DMS153 treated with DMSO at 0.1 percent for 48 hours (cell line): ENCODE measurements at regions not wholly inside any gene's neighbourhood (a gene's known extent, or its start where the extent isn't known, plus 50 kb on each side); places are given as distances from the start of the nearest gene placed in this dataset.
A peak's percentile ranks its signal among the peaks of the same experiment; 100 is the strongest.
"Not testable (repeated sequence)": the region's sequence is repeated elsewhere in the genome, so short reads cannot be mapped to it uniquely, and the experiment has no call there.

Experiments
- DNase-seq: peaks from one replicate; lab custom pipeline; 2025; ENCODE audit not compliant: unreplicated experiment; lab: John Stamatoyannopoulos, UW

GRCh38 chr1:194060481-194060880, 874.1 kb upstream of the B3GALT2 start:
- no peak for DNase-seq

- DNase-seq = not testable (repeated sequence)
Measured at GRCh38 chr1:194058268-194058667, 871.9 kb upstream of the B3GALT2 start.

GRCh38 chr1:194056169-194056568, 869.8 kb upstream of the B3GALT2 start:
- no peak for DNase-seq

GRCh38 chr1:194055536-194055935, 869.1 kb upstream of the B3GALT2 start:
- DNase-seq = no peak

- DNase-seq = no peak
Measured at GRCh38 chr1:194052514-194053338, 866.3 kb upstream of the B3GALT2 start.

- DNase-seq = no peak
Measured at GRCh38 chr1:194047921-194048320, 861.5 kb upstream of the B3GALT2 start.

- no peak for DNase-seq
Measured at GRCh38 chr1:194047206-194047605, 860.8 kb upstream of the B3GALT2 start.

GRCh38 chr1:194045416-194045815, 859.0 kb upstream of the B3GALT2 start:
- DNase-seq = no peak

- DNase-seq = no peak
Measured at GRCh38 chr1:194044892-194045291, 858.5 kb upstream of the B3GALT2 start.

GRCh38 chr1:194043984-194044755, 857.8 kb upstream of the B3GALT2 start:
- no peak for DNase-seq

GRCh38 chr1:194042736-194043135, 856.3 kb upstream of the B3GALT2 start:
- no peak for DNase-seq

GRCh38 chr1:194040496-194040895, 854.1 kb upstream of the B3GALT2 start:
- DNase-seq = no peak

- DNase-seq = no peak
Measured at GRCh38 chr1:194039578-194039977, 853.2 kb upstream of the B3GALT2 start.

GRCh38 chr1:194033646-194034045, 847.2 kb upstream of the B3GALT2 start:
- DNase-seq = no peak

- no peak for DNase-seq
Measured at GRCh38 chr1:194028002-194028401, 841.6 kb upstream of the B3GALT2 start.

- DNase-seq = no peak
Measured at GRCh38 chr1:194026422-194026821, 840.0 kb upstream of the B3GALT2 start.

- DNase-seq = peak; percentile 23
Measured at GRCh38 chr1:194024659-194025058, 838.2 kb upstream of the B3GALT2 start.

- DNase-seq = no peak
Measured at GRCh38 chr1:194014014-194014413, 827.6 kb upstream of the B3GALT2 start.

GRCh38 chr1:194013561-194013960, 827.1 kb upstream of the B3GALT2 start:
- no peak for DNase-seq

GRCh38 chr1:194004146-194004545, 817.7 kb upstream of the B3GALT2 start:
- DNase-seq = no peak

- not testable (repeated sequence) for DNase-seq
Measured at GRCh38 chr1:194001726-194002350, 815.4 kb upstream of the B3GALT2 start.

GRCh38 chr1:193988885-193989284, 802.5 kb upstream of the B3GALT2 start:
- no peak for DNase-seq
